Activated naive CD8-positive, alpha-beta T cell treated with anti-CD3 and anti-CD28 coated beads, Interleukin-2, amount 50 U/mL, for 16 hours (primary cell): ENCODE measurements at regions not wholly inside any gene's neighbourhood (a gene's known extent, or its start where the extent isn't known, plus 50 kb on each side); places are given as distances from the start of the nearest gene placed in this dataset.
"Not testable (repeated sequence)": the region's sequence is repeated elsewhere in the genome, so short reads cannot be mapped to it uniquely, and the experiment has no call there.

ENCODE experiments used
- DNase-seq: peaks from one replicate; pipeline ENCODE4 v3.0.0-alpha.2; 2020; ENCODE audit warnings: low read depth, low spot score

GRCh38 chr10:29881811-29882210 is 177.6 kb downstream of the JCAD start:
- no peak for DNase-seq

- DNase-seq = no peak
Observed at GRCh38 chr10:29881336-29881771, 178.0 kb downstream of the JCAD start.

- no peak for DNase-seq
Observed at GRCh38 chr10:29880856-29881255, 178.5 kb downstream of the JCAD start.

- DNase-seq = no peak
Observed at GRCh38 chr10:29879862-29880261, 179.5 kb downstream of the JCAD start.

- no peak for DNase-seq
Observed at GRCh38 chr10:29878492-29878891, 180.9 kb downstream of the JCAD start.

- DNase-seq = no peak
Observed at GRCh38 chr10:29877793-29878491, 181.4 kb downstream of the JCAD start.

- no peak for DNase-seq
Observed at GRCh38 chr10:29876008-29876555, 183.3 kb downstream of the JCAD start.

- no peak for DNase-seq
Observed at GRCh38 chr10:29874606-29875269, 184.6 kb downstream of the JCAD start.

- DNase-seq = no peak
Observed at GRCh38 chr10:29873941-29874484, 185.4 kb downstream of the JCAD start.

GRCh38 chr10:29870522-29871044 is 188.8 kb downstream of the JCAD start:
- no peak for DNase-seq

- DNase-seq = no peak
Observed at GRCh38 chr10:29869593-29869992, 189.8 kb downstream of the JCAD start.

GRCh38 chr10:29866356-29866755 is 193.0 kb downstream of the JCAD start:
- DNase-seq = no peak

GRCh38 chr10:29865700-29866355 is 193.6 kb downstream of the JCAD start:
- no peak for DNase-seq

GRCh38 chr10:29862923-29863614 is 196.3 kb downstream of the JCAD start:
- no peak for DNase-seq

- DNase-seq = no peak
Observed at GRCh38 chr10:29861811-29862505, 197.4 kb downstream of the JCAD start.

- DNase-seq = not testable (repeated sequence)
Observed at GRCh38 chr10:29861231-29861630, 198.2 kb downstream of the JCAD start.

- no peak for DNase-seq
Observed at GRCh38 chr10:29860166-29860565, 199.2 kb downstream of the JCAD start.

GRCh38 chr10:29859521-29860130 is 199.8 kb downstream of the JCAD start:
- DNase-seq = no peak

GRCh38 chr10:29858702-29859267 is 200.6 kb downstream of the JCAD start:
- DNase-seq = no peak
